ENCODE measurements at regions not wholly inside any gene's neighbourhood (a gene's known extent, or its start where the extent isn't known, plus 50 kb on each side); places are given as distances from the start of the nearest gene placed in this dataset.

DNA sequence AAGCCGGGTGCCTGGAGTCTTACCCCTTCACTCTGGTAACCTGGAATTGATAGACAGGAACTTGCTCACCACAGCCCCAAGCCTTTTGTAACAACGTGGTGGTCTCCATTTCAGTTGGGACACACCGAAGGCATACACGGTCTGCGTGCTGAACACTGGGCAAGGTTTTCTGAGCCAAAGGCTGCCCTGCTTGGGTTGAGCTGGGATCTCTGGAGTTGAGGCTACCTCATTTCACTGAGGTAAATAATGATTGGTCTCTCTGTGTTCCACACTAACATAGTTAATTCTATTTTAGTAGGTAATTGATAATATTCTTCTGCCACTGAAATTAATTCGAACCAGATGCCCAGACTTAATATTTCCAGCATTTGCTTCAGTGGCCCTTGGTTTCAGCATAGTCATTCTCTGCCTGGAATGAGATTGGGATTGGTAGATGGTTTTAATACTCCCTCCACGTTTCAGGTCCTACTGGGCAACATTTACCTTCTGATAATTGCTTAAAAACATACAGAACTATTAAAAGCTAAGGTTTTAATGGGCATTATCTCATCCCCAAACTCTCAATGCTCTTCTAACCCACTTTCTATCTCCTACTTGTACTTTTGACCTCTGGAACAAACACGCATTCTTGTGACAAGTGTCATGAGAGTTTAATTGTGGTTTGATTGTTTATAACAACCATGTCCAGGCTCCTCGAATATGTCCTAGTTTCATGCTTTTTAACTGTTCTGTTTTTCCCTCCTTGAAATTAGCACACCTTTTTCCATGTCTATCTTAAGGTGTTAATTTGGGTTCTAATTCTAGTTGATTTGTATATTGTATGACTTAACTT, 202.3 kb upstream of the KLF6 start:
- TF ChIP-seq GATA3 (IDR thresholded peaks at IDR 0.05; ENCODE audit: low read depth, low read length): no peak
- TF ChIP-seq GATA2 (IDR thresholded peaks at IDR 0.05; ENCODE audit: low read depth, low read length): no peak

DNA sequence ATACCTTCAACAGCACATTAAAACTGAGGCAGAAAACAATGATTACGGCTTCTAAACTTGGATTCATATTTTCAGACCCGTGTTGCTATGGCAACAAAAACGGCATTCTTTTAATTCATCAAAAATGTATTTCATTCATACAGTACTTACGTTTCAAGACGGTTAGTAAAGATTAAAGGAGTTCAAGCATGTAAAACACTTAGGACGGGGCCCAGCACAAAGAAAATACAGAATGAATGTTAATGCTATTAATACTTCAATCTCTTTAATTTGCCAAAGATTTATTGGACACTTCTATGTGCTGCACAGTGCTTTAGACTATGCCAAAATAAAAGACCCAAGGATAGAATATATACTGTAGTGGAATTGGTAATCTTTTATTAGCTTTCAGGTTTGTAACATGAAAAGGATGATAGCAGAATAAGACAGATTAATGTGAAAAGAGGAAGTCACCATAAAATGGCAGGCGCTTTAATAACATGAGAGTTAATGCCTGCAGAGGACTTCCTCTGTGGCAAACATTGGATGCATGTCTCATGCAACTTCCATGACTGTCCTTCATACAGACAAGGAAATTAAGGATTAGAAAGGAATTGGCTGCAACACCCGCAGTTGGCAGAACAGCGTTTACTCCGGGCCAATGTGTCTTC, 201.6 kb upstream of the KLF6 start:
- no peak for TF ChIP-seq GATA3 (IDR thresholded peaks at IDR 0.05; ENCODE audit: low read depth, low read length)
- no peak for TF ChIP-seq GATA2 (IDR thresholded peaks at IDR 0.05; ENCODE audit: low read depth, low read length)

DNA sequence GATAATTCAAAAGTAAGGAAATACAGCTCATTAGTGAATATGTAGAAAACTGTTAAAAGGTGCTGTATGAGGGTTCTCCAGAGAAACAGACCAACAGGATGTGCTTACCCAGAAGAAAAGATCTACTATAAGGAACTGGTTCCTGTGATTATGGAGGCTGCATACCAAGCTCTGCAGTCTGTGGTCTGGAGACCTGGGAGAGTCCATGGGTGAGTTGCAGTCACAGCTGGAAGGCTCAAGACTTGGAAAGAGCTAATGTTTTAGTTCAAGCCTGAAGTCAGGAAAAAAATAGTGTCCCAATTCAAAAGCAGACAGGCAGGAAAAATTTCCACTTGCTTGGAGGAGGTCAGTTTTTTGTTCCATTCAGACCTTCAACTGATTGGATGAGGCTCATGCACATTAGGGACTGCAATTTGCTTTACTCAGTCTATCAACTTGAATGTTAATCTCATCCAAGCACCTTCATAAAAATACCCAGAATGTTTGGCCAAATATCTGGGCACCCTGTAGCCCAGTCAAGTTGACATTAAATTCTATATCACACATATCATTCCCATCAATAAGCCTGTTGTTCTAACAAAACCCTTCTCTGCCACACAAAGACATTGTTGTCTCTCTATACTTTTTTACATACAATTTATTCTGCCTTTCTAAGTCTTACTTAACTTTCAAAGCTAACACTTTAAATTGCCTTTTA, 197.9 kb upstream of the KLF6 start:
- TF ChIP-seq GATA2 (IDR thresholded peaks at IDR 0.05; ENCODE audit: low read depth, low read length): no peak
- no peak for TF ChIP-seq GATA3 (IDR thresholded peaks at IDR 0.05; ENCODE audit: low read depth, low read length)

DNA sequence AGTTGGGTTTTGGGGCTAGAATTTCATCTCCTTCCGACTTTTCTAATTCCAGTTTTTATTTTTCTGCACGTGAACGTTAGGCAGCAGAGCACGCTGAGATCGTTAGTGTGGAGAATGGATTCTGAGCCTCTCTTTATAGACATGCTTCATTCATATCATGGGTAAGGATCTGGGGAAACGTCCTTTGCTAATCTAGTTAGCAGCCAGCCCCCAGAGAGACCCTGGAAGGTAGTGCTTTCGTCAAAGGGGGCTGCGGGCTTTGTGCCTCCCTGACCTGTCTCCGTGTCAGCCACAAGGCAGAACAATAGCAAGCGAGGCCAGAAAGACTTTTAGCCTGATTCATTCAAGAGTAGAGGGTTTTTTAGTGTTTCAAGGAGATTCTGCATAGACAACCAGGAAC, 196.3 kb upstream of the KLF6 start:
- TF ChIP-seq GATA3 (IDR thresholded peaks at IDR 0.05; ENCODE audit: low read depth, low read length): no peak
- no peak for TF ChIP-seq GATA2 (IDR thresholded peaks at IDR 0.05; ENCODE audit: low read depth, low read length)

DNA sequence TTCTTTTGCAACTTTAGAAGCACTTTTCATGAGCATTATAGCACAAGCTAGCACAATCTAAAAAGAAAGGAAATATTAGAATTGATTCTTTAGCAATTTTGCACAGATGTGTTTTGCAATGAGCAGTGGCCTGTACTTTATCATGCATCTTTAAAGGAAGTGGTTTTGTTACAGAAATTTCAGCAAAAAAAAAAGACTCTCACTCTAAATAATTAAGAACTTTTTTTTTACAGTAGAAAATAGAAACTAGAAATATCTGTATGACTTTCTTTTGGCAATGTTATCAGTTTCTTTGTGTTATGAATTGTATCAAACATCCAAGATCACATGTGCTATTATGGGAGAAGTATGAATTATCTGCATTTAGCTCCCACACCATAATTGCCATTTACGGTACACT, 195.7 kb upstream of the KLF6 start:
- TF ChIP-seq GATA2 (IDR thresholded peaks at IDR 0.05; ENCODE audit: low read depth, low read length) (no peak), GATA3 (IDR thresholded peaks at IDR 0.05; ENCODE audit: low read depth, low read length) (no peak)

DNA sequence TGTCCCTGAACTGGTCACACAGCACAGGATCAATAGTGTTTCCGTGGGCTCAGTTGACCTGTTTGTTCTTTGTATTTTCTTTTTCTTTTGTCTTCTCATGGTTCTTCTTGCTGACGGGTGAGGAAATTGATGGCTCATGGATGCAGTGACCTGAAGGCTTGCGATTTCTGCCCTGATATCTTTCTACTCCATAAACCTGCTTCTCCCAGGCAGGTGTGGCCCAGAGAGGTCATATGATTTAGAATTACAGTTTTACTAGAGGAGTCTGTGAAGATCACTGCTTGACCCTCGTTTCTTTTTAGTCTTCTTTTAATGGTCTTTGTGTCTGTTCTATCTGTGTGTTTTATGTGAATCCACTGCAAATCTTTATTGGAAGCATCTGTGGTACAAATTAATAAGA, 195.1 kb upstream of the KLF6 start:
- TF ChIP-seq GATA3 (IDR thresholded peaks at IDR 0.05; ENCODE audit: low read depth, low read length): no peak
- no peak for TF ChIP-seq GATA2 (IDR thresholded peaks at IDR 0.05; ENCODE audit: low read depth, low read length)

DNA sequence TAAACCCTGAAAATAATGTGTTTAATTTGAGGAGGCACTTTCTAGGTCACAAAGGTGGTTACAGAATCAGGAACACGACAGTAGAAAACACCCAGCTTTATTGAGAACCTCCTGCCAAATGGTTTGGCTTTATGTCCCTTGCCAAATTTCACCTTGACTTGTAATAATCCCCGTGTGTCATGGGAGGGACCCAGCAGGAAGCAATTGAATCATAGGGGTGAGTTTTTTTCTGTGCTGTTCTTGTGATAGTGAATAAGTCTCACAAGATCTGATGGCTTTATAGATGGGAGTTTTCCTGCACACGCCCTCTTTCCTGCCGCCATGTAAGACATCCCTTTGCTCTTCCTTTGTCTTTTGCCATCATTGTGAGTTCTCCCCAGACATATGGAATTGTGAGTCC, 193.8 kb upstream of the KLF6 start:
- TF ChIP-seq GATA3 (IDR thresholded peaks at IDR 0.05; ENCODE audit: low read depth, low read length) (no peak), GATA2 (IDR thresholded peaks at IDR 0.05; ENCODE audit: low read depth, low read length) (no peak)

DNA sequence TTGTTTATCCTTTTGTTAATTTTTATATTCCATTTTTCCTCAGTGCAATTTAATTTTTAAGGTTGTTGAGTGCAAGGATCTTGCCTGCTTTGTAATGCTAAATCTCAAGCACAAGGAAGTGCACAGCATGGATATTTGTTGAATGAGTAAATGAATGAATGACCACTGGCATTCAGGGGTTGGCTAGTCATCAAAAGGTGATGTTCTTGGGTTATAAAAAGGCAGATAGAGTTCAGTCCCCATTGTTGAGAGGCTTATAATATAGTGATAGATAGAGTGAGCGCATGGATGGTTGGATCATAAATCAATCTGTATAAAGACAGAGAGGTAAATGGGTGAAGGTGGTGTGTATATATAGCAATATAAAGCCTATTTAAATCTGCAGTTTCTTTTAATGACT, 193.2 kb upstream of the KLF6 start:
- no peak for TF ChIP-seq GATA3 (IDR thresholded peaks at IDR 0.05; ENCODE audit: low read depth, low read length)
- TF ChIP-seq GATA2 (IDR thresholded peaks at IDR 0.05; ENCODE audit: low read depth, low read length): no peak

DNA sequence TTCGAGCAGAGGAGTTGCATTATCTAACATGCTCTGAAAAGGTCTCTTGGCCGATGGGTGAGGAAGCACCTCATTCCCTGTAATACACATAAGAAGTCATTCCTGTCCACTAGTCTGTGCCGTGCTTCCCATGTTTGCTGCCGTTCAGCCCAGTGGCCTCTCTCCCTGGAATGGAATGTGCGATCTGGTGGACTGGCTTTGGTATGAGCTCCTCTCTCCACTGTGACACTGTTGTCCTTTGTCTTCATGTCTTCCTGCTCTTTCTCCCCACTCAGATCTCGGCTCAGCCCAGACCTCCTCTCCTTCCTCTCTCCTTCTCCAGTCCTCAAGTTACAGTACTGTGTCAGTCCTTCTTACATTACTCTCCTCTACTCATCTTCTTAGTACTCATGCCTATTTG, 192.8 kb upstream of the KLF6 start:
- TF ChIP-seq GATA2 (IDR thresholded peaks at IDR 0.05; ENCODE audit: low read depth, low read length) (no peak), GATA3 (IDR thresholded peaks at IDR 0.05; ENCODE audit: low read depth, low read length) (no peak)

DNA sequence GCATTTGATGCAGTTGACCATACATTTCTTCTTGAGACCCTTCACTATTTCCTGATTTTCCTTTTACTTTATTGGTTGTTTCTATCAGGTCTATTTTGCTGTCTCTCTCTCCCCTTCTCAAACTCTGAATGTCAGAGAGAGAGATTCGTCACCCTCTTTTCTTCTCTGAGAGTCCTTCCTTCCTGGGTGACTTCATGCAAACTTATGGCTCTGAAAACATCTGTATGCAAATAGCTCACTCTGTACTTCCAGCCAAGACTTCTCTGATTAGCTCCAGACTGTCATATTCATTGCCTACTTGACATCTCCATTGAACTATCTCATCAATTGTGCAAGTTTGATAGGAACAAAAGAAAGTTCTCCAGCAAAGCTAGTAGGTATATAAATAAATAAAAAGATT, 191.7 kb upstream of the KLF6 start:
- TF ChIP-seq GATA2 (IDR thresholded peaks at IDR 0.05; ENCODE audit: low read depth, low read length): no peak
- TF ChIP-seq GATA3 (IDR thresholded peaks at IDR 0.05; ENCODE audit: low read depth, low read length): no peak

DNA sequence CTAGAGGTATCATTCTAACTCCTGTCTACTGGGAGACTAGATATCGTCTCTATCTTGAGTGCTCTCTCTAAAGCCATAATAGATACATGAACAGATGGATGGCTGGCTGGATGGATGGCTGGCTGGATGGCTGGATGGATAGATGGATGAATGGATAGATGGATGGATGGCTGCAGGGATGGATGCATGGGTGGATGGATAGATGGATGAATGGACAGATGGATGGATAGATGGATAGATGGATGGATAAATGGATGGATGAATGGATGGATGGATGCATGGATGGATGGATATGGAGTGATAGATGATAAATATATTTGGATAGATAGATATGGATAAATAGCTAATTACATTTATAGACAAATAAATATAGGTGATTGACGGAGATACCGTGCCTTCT, 191.2 kb upstream of the KLF6 start:
- TF ChIP-seq GATA2 (IDR thresholded peaks at IDR 0.05; ENCODE audit: low read depth, low read length) (no peak), GATA3 (IDR thresholded peaks at IDR 0.05; ENCODE audit: low read depth, low read length) (no peak)

DNA sequence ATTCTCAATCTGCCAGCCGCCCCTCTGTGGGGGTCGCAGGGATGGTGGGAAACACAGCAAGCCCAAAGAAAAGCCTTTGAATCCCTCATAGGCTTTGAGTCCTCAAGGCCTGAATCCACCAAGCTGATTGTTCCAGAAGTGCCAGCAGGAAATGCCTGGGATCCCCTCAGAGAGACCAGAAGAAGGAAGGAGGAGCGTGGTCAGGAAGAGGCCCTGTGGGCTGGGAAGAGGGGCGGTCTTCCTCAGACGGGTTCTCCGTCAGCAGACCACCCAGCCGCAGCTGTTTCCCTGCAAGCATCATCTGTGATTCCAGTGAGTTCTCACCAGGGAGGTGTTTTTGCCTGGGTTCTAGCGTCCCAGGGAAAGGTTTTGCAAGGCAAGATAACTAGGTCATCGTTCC, 190.0 kb upstream of the KLF6 start:
- TF ChIP-seq GATA3 (IDR thresholded peaks at IDR 0.05; ENCODE audit: low read depth, low read length) (no peak), GATA2 (IDR thresholded peaks at IDR 0.05; ENCODE audit: low read depth, low read length) (no peak)

DNA sequence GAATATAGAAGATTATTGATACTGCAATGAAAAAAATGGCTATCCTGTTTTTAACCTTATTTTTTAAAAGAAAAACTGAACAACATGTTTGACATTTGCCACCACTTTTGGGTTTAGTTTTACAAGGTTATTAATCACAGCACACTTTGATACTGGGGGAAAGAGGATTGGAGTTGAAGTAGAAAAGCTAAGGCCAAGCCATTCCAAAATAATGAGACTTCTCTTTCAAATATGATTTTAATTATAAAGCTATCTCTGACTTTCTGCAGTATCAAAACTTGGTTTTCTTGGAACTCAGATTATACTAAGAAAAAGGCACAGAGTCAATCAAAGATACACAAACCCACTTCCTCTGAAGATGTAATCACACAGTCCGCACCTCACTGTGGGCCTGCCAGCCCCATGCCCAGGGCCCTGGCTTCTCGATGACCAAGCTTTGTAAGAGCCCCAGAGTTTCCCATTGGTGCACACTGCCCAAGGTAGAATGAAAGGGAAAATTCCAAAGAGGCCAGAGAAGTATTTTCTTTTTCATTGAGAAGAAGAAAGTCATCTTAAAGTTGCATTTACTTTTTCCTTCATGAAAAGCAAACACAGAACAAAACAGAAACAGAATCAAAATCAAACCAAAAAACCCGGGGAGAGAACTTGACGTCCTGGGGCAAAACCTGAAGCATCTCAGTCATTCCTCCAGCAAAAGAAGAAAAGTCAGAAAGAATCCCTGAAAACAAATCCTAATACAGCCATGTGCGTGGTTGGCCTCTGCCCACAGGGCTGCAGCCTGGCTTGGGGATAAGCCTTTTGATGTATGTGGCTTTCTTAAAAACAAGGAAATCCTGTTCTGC, 187.7 kb upstream of the KLF6 start:
- no peak for TF ChIP-seq GATA3 (IDR thresholded peaks at IDR 0.05; ENCODE audit: low read depth, low read length)
- no peak for TF ChIP-seq GATA2 (IDR thresholded peaks at IDR 0.05; ENCODE audit: low read depth, low read length)

DNA sequence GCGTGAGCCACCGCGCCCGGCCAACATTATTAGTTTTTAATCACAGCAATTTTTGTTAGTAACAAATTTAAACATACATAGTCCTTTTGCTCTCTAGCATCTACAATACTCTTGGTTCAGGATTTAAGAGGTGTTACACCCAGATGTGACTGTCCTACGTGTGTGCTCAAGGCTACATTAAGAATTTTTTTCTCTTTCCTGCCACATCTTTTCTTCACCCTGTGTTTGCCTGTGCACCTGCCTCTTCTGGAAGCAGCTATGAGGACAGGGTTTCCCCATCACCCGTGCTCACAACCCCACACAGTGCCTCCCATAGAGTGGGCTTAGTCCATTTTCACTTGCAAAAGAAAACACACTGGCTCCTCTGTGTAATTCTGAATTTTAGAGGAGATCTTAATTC, 186.7 kb upstream of the KLF6 start:
- TF ChIP-seq GATA2 (IDR thresholded peaks at IDR 0.05; ENCODE audit: low read depth, low read length) (no peak), GATA3 (IDR thresholded peaks at IDR 0.05; ENCODE audit: low read depth, low read length) (no peak)

Data from SH-SY5Y (cell line).